ENCODE measurements at regions not wholly inside any gene's neighbourhood (a gene's known extent, or its start where the extent isn't known, plus 50 kb on each side); places are given as distances from the start of the nearest gene placed in this dataset.

- no peak for DNase-seq (ENCODE audit: low read depth, low spot score)
- Histone ChIP-seq H4K20me1 (replicated peaks; ENCODE audit: control insufficient read depth, extremely low read depth, insufficient read depth, low read length) (no peaks in the 10 kb centered on the region), H3K9me1 (replicated peaks; ENCODE audit: control insufficient read depth, extremely low read depth, insufficient read depth, low read length) (no peaks in the 10 kb centered on the region), H3K4me3 (replicated peaks in 1 of 3; ENCODE audit: insufficient read depth in 1 of 3, low read depth in 1 of 3, low read length in 3 of 3) (no peak overlapping the region), H2AFZ (ENCODE audit: low read depth, low read length) (no peak overlapping the region), H3K36me3 (ENCODE audit: control insufficient read depth in 2 of 2, extremely low read depth in 1 of 2, insufficient read depth in 2 of 2, low read length in 2 of 2) (no peaks in the 10 kb centered on the region), H3K9ac (replicated peaks; ENCODE audit: extremely low read depth, insufficient read depth, low read length) (no peak overlapping the region), H3K27ac (ENCODE audit: insufficient read depth, low read depth, low read length) (no peak overlapping the region), H3K79me2 (ENCODE audit: control insufficient read depth, insufficient read depth, low read length) (no peaks in the 10 kb centered on the region), H3K4me1 (ENCODE audit: control insufficient read depth, extremely low read depth, insufficient read depth, low read length) (no peaks in the 10 kb centered on the region), H3K4me2 (ENCODE audit: insufficient read depth, low read length) (no peak overlapping the region), H3K27me3 (ENCODE audit: control insufficient read depth in 2 of 2, insufficient read depth in 2 of 2, low read length in 2 of 2) (no peaks in the 10 kb centered on the region), H3K9me3 (replicated peaks; ENCODE audit: control insufficient read depth, insufficient read depth, low read length) (no peaks in the 10 kb centered on the region)
- no peak for TF ChIP-seq POLR2A (IDR thresholded peaks at IDR 0.05; ENCODE audit: low read depth, low read length)
- ChIA-PET CTCF (interaction anchor here (1.4 to 2.3 kb wide), 4 partner anchors 9 to 21 kb away, joined by 3 to 7 read pairs (median 4); no protein-coding TSS in a partner anchor), POLR2A (no interaction called here)
- dilution Hi-C loops (cut with MboI; ENCODE audit: extremely low pct_ligation_motif_present, low sequenced_read_pairs) = no loop called here
- intact Hi-C loops (cut with micrococcal nuclease) = no loop called here
- BruUV-seq (replicated peaks) = no TSS peak
- no peak for FAIRE-seq
Observed at GRCh38 chr3:190716211-190716610, 146.3 kb downstream of the GMNC start.

GRCh38 chr3:190710723-190711122, 151.8 kb downstream of the GMNC start:
- Histone ChIP-seq H3K9me3 (replicated peaks; ENCODE audit: control insufficient read depth, insufficient read depth, low read length) (no peaks in the 10 kb centered on the region), H3K9ac (replicated peaks; ENCODE audit: extremely low read depth, insufficient read depth, low read length) (no peak overlapping the region), H3K27ac (ENCODE audit: insufficient read depth, low read depth, low read length) (no peak overlapping the region), H3K27me3 (ENCODE audit: control insufficient read depth in 2 of 2, insufficient read depth in 2 of 2, low read length in 2 of 2) (no peaks in the 10 kb centered on the region), H3K4me1 (ENCODE audit: control insufficient read depth, extremely low read depth, insufficient read depth, low read length) (no peaks in the 10 kb centered on the region), H2AFZ (ENCODE audit: low read depth, low read length) (no peak overlapping the region), H3K9me1 (replicated peaks; ENCODE audit: control insufficient read depth, extremely low read depth, insufficient read depth, low read length) (no peaks in the 10 kb centered on the region), H3K36me3 (ENCODE audit: control insufficient read depth in 2 of 2, extremely low read depth in 1 of 2, insufficient read depth in 2 of 2, low read length in 2 of 2) (no peaks in the 10 kb centered on the region), H3K79me2 (ENCODE audit: control insufficient read depth, insufficient read depth, low read length) (no peaks in the 10 kb centered on the region), H3K4me2 (ENCODE audit: insufficient read depth, low read length) (no peak overlapping the region), H3K4me3 (replicated peaks in 1 of 3; ENCODE audit: insufficient read depth in 1 of 3, low read depth in 1 of 3, low read length in 3 of 3) (no peak overlapping the region), H4K20me1 (replicated peaks; ENCODE audit: control insufficient read depth, extremely low read depth, insufficient read depth, low read length) (no peaks in the 10 kb centered on the region)
- no peak for TF ChIP-seq POLR2AphosphoS5 (IDR thresholded peaks at IDR 0.05; ENCODE audit: insufficient read depth, low read depth, low read length)
- no peak for TF ChIP-seq MYC (IDR thresholded peaks at IDR 0.05; ENCODE audit: low read depth, low read length)
- TF ChIP-seq FOS (IDR thresholded peaks at IDR 0.05; ENCODE audit: borderline replicate concordance, insufficient read depth, low read length) = no peak
- no peak for TF ChIP-seq JUN (IDR thresholded peaks at IDR 0.05; ENCODE audit: borderline replicate concordance, insufficient read depth, insufficient read length, low read depth)
- TF ChIP-seq GATA2 (IDR thresholded peaks at IDR 0.05; ENCODE audit: insufficient read depth, insufficient read length, low read depth, low read length) = no peak
- TF ChIP-seq MAX (IDR thresholded peaks at IDR 0.05; ENCODE audit: insufficient read depth, insufficient read length) = no peak
- no peak for TF ChIP-seq POLR2A (IDR thresholded peaks at IDR 0.05; ENCODE audit: low read depth, low read length)
- TF ChIP-seq CTCF (IDR thresholded peaks at IDR 0.05; ENCODE audit: extremely low read depth in 1 of 2, insufficient read depth in 1 of 2, low read depth in 1 of 2, low read length in 2 of 2) = no peak
- no peak for TF ChIP-seq EZH2 (IDR thresholded peaks at IDR 0.05; ENCODE audit: borderline replicate concordance, low read depth, low read length, severe bottlenecking)
- POLR2A ChIA-PET = no interaction called here
- dilution Hi-C loops (cut with MboI; ENCODE audit: extremely low pct_ligation_motif_present, low sequenced_read_pairs) (no loop called here), intact Hi-C loops (cut with micrococcal nuclease) (no loop called here)
- BruUV-seq (replicated peaks) = no TSS peak
- CTCF ChIA-PET = interaction anchor here (2.5 kb wide), 1 partner anchor 10 kb away, joined by 8 read pairs; no protein-coding TSS in a partner anchor
- FAIRE-seq (no peak), DNase-seq (ENCODE audit: low read depth, low spot score) (no peak)
